Colon (tissue), 2 donors: ENCODE measurements at regions not wholly inside any gene's neighbourhood (a gene's known extent, or its start where the extent isn't known, plus 50 kb on each side); places are given as distances from the start of the nearest gene placed in this dataset.

Experiments
- FAIRE-seq: peaks from 2 replicates; lab custom pipeline; 2012; peaks lifted over from hg19 to GRCh38; lab: Jason Lieb, UNC
- donor health status: control.
- donor health status: control.

GRCh38 chr2:181252262-181253148, 204.7 kb upstream of the ITGA4 start:
- no peak for FAIRE-seq

- FAIRE-seq: no peak
These were observed 203.7 kb upstream of the ITGA4 start for GRCh38 chr2:181253438-181253837.

GRCh38 chr2:181255651-181256050, 201.5 kb upstream of the ITGA4 start:
- no peak for FAIRE-seq

GRCh38 chr2:181258720-181259119, 198.5 kb upstream of the ITGA4 start:
- no peak for FAIRE-seq

GRCh38 chr2:181262782-181263181, 194.4 kb upstream of the ITGA4 start:
- FAIRE-seq: no peak

- no peak for FAIRE-seq
These were observed 193.2 kb upstream of the ITGA4 start for GRCh38 chr2:181264001-181264400.

GRCh38 chr2:181264441-181264840, 192.7 kb upstream of the ITGA4 start:
- FAIRE-seq: no peak

- no peak for FAIRE-seq
These were observed 190.6 kb upstream of the ITGA4 start for GRCh38 chr2:181266614-181267013.

- FAIRE-seq: no peak
These were observed 188.9 kb upstream of the ITGA4 start for GRCh38 chr2:181268174-181268867.

GRCh38 chr2:181273986-181274385, 183.2 kb upstream of the ITGA4 start:
- FAIRE-seq: peak; percentile 5

GRCh38 chr2:181275643-181276070, 181.5 kb upstream of the ITGA4 start:
- no peak for FAIRE-seq

- no peak for FAIRE-seq
These were observed 175.9 kb upstream of the ITGA4 start for GRCh38 chr2:181281206-181281832.

GRCh38 chr2:181285116-181285515, 172.1 kb upstream of the ITGA4 start:
- FAIRE-seq: no peak

- no peak for FAIRE-seq
These were observed 167.5 kb upstream of the ITGA4 start for GRCh38 chr2:181289698-181290097.

- FAIRE-seq: no peak
These were observed 167.0 kb upstream of the ITGA4 start for GRCh38 chr2:181290182-181290581.

GRCh38 chr2:181294979-181295378, 162.2 kb upstream of the ITGA4 start:
- no peak for FAIRE-seq

GRCh38 chr2:181300600-181301291, 156.4 kb upstream of the ITGA4 start:
- no peak for FAIRE-seq

GRCh38 chr2:181304011-181304844, 153.0 kb upstream of the ITGA4 start:
- FAIRE-seq: no peak

GRCh38 chr2:181305301-181306123, 151.7 kb upstream of the ITGA4 start:
- FAIRE-seq: no peak

- peak; percentile 79 for FAIRE-seq
These were observed 150.4 kb upstream of the ITGA4 start for GRCh38 chr2:181306785-181307184.
